Posterior cingulate gyrus (tissue), 11 donors: ENCODE measurements at regions not wholly inside any gene's neighbourhood (a gene's known extent, or its start where the extent isn't known, plus 50 kb on each side); places are given as distances from the start of the nearest gene placed in this dataset.
"Not testable (repeated sequence)": the region's sequence is repeated elsewhere in the genome, so short reads cannot be mapped to it uniquely, and the experiment has no call there.

ENCODE experiments used
- DNase-seq, 10 donors: peaks; one replicate each; pipeline versions ENCODE4 v3.0.0 to v3.0.0-alpha.2; 2020 to 2021; ENCODE audit warnings: mixed read lengths in 3 of 10
- intact Hi-C: fragments of 100-400 bp; cut with DNase I; formaldehyde crosslinking; loops from one replicate; pipeline ENCODE4 v1.15.1; 2023

GRCh38 chr5:4007001-4007400 is 411.4 kb downstream of the IRX1 start:
- intact Hi-C loops: no loop called here
- DNase-seq: no peak

GRCh38 chr5:4011943-4012342 is 416.3 kb downstream of the IRX1 start:
- DNase-seq: no peak
- intact Hi-C loops: no loop called here

- intact Hi-C loops: no loop called here
- DNase-seq: no peak
These were observed 417.7 kb downstream of the IRX1 start for GRCh38 chr5:4013106-4013898.

- DNase-seq: no peak
- intact Hi-C loops: no loop called here
These were observed 420.1 kb downstream of the IRX1 start for GRCh38 chr5:4015709-4016108.

- no peak for DNase-seq
- intact Hi-C loops: no loop called here
These were observed 421.6 kb downstream of the IRX1 start for GRCh38 chr5:4017076-4017803.

- no peak for DNase-seq
- intact Hi-C loops: no loop called here
These were observed 422.4 kb downstream of the IRX1 start for GRCh38 chr5:4018007-4018406.

- intact Hi-C loops: no loop called here
These were observed 423.6 kb downstream of the IRX1 start for GRCh38 chr5:4019009-4019769.

GRCh38 chr5:4019841-4020240 is 424.2 kb downstream of the IRX1 start:
- no peak for DNase-seq
- intact Hi-C loops: no loop called here

More at GRCh38 chr5:4019009-4019769, 423.6 kb downstream of the IRX1 start:
- DNase-seq: no peak

GRCh38 chr5:4020400-4020799 is 424.8 kb downstream of the IRX1 start:
- no peak for DNase-seq
- intact Hi-C loops: no loop called here

- DNase-seq: no peak
- intact Hi-C loops: no loop called here
These were observed 426.5 kb downstream of the IRX1 start for GRCh38 chr5:4022056-4022670.

GRCh38 chr5:4023091-4023752 is 427.6 kb downstream of the IRX1 start:
- no peak for DNase-seq
- intact Hi-C loops: no loop called here

GRCh38 chr5:4023753-4024335 is 428.2 kb downstream of the IRX1 start:
- intact Hi-C loops: no loop called here
- no peak for DNase-seq

GRCh38 chr5:4027088-4027734 is 431.6 kb downstream of the IRX1 start:
- intact Hi-C loops: no loop called here
- no peak for DNase-seq

- no peak for DNase-seq
- intact Hi-C loops: no loop called here
These were observed 432.8 kb downstream of the IRX1 start for GRCh38 chr5:4028384-4028783.

GRCh38 chr5:4033546-4033945 is 437.9 kb downstream of the IRX1 start:
- DNase-seq, intact Hi-C loops: not testable (repeated sequence)

- DNase-seq: no peak
- intact Hi-C loops: no loop called here
These were observed 441.2 kb downstream of the IRX1 start for GRCh38 chr5:4036861-4037260.

GRCh38 chr5:4038994-4039393 is 443.4 kb downstream of the IRX1 start:
- no peak for DNase-seq
- intact Hi-C loops: no loop called here

GRCh38 chr5:4042311-4042710 is 446.7 kb downstream of the IRX1 start:
- DNase-seq: no peak
- intact Hi-C loops: no loop called here

GRCh38 chr5:4043135-4043534 is 447.5 kb downstream of the IRX1 start:
- DNase-seq: no peak
- intact Hi-C loops: no loop called here
